Calu3 (cell line): ENCODE measurements at regions not wholly inside any gene's neighbourhood (a gene's known extent, or its start where the extent isn't known, plus 50 kb on each side); places are given as distances from the start of the nearest gene placed in this dataset.

Experiments
- BruUV-seq: library from RNA; stranded (reverse); fragments of 400-500 nt; replicated peaks from 2 replicates; lab custom pipeline; 2021; lab: Mats Ljungman, UMichigan
- CTCF ChIA-PET: fragments of 300-600 bp; sonication (Branson Sonifier 250); formaldehyde crosslinking; loops from one replicate; lab custom pipeline; 2022; ENCODE audit warnings: antibody characterized with exemption; lab: Charles Lee
- DNase-seq: peaks from one replicate; pipeline ENCODE4 v3.0.0; 2022
- H3K27ac Mint-ChIP-seq: one replicate; pipeline ENCODE4 v1.8.0; 2022; ENCODE audit warnings: mixed read lengths; ENCODE audit not compliant: unreplicated experiment
- H3K27me3 Mint-ChIP-seq: one replicate; pipeline ENCODE4 v1.8.0; 2022; ENCODE audit warnings: mixed read lengths; ENCODE audit not compliant: unreplicated experiment
- H3K36me3 Mint-ChIP-seq: one replicate; pipeline ENCODE4 v1.8.0; 2022; ENCODE audit warnings: mild to moderate bottlenecking, moderate library complexity, mixed read lengths; ENCODE audit not compliant: insufficient read depth, unreplicated experiment
- H3K4me1 Mint-ChIP-seq: one replicate; pipeline ENCODE4 v1.8.0; 2022; ENCODE audit warnings: mild to moderate bottlenecking, low read depth, mixed read lengths; ENCODE audit not compliant: unreplicated experiment
- H3K4me3 Mint-ChIP-seq: one replicate; pipeline ENCODE4 v1.8.0; 2022; ENCODE audit warnings: mild to moderate bottlenecking, low read depth, moderate library complexity, mixed read lengths; ENCODE audit not compliant: unreplicated experiment
- H3K9me3 Mint-ChIP-seq: one replicate; pipeline ENCODE4 v1.8.0; 2022; ENCODE audit warnings: low read depth, mixed read lengths; ENCODE audit not compliant: unreplicated experiment
- intact Hi-C: fragments of 100-400 bp; cut with micrococcal nuclease; formaldehyde crosslinking; loops from one replicate; pipeline ENCODE4 v1.10.0; 2022; ENCODE audit not compliant: unreplicated experiment
- TF ChIP-seq, protein P1 (sequence below): fragments of 200-600 bp; IDR thresholded peaks from one replicate; pipeline ENCODE4 v1.8.0; 2022; ENCODE audit warnings: antibody characterized with exemption; ENCODE audit not compliant: unreplicated experiment

DNA sequence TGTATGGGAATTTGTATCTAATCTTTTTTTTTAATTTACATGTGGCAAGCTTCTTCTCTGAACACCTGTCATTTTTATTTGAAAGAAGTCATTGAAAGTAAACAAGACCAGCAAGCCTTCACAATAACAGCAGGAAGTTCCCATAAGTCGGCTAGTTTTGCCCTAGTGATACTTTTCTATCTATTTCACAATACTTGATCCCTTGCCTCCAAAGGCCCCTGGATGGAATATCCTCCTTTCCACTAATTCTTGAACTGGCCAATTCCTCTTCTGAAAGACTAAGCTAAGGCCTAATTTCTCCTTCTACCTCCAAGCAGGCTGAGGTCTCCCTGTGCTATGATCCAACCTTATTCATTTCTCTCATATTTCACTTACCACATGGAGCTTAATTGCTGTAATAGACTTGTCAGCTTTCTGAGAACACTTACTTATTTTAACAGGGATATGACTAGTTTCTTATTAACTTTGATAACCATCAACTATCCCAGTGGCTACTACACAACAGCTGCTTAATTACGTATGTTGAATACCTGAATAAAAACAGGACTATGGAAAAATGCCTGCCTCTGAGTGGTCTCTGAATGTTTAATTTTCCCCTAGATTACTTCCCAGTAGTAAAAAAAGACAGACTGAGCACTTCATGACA lies 194.2 kb downstream of the MAD2L1 start:
- Mint-ChIP-seq H3K27ac (peak overlapping the region; percentile 92), H3K27me3 (no peaks in the 10 kb centered on the region), H3K4me3 (peak overlapping the region; percentile 22), H3K9me3 (peaks cover 2% of the 10 kb centered on the region), H3K36me3 (peaks cover 16% of the 10 kb centered on the region), H3K4me1 (peaks cover 23% of the 10 kb centered on the region)
- intact Hi-C loops: loop anchor here (2.0 to 5.0 kb wide), 3 partner anchors 80 to 176 kb away; no protein-coding TSS in a partner anchor
- peak; percentile 3 for DNase-seq
- no TSS peak for BruUV-seq
- CTCF ChIA-PET: interaction anchor here (0.9 kb wide), 1 partner anchor 244 kb away, joined by 3 read pairs; the partner anchor contains the start of gene PDE5A
- TF ChIP-seq, protein P1, sequence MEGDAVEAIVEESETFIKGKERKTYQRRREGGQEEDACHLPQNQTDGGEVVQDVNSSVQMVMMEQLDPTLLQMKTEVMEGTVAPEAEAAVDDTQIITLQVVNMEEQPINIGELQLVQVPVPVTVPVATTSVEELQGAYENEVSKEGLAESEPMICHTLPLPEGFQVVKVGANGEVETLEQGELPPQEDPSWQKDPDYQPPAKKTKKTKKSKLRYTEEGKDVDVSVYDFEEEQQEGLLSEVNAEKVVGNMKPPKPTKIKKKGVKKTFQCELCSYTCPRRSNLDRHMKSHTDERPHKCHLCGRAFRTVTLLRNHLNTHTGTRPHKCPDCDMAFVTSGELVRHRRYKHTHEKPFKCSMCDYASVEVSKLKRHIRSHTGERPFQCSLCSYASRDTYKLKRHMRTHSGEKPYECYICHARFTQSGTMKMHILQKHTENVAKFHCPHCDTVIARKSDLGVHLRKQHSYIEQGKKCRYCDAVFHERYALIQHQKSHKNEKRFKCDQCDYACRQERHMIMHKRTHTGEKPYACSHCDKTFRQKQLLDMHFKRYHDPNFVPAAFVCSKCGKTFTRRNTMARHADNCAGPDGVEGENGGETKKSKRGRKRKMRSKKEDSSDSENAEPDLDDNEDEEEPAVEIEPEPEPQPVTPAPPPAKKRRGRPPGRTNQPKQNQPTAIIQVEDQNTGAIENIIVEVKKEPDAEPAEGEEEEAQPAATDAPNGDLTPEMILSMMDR: no peak

DNA sequence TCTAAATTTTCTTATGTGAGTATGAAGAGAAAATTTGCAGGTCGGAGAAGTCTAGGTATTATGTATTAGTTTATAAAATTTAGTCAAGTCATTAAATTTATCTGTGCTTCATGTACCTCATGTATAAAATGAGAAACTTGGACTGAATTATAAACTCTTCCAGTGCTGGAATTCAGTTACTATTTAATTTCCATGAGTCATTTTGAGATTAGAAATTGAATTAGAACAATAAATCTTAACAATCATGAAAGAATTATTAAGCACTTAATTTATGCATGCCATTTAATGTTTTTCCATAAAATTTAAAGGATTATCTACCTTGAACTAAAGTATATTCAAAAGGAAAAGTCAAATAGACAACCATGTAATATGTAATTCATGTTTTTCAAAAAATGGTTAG lies 195.8 kb downstream of the MAD2L1 start:
- no peak overlapping the region for H3K4me3 Mint-ChIP-seq
- BruUV-seq: no TSS peak
- no peak for DNase-seq
- CTCF ChIA-PET: no interaction called here
- TF ChIP-seq, protein P1: no peak
- H3K9me3 Mint-ChIP-seq: peaks cover 3% of the 10 kb centered on the region
- H3K36me3 Mint-ChIP-seq: peaks cover 16% of the 10 kb centered on the region
- H3K27ac Mint-ChIP-seq: peak overlapping the region; percentile 91
- H3K27me3 Mint-ChIP-seq: no peaks in the 10 kb centered on the region
- peaks cover 23% of the 10 kb centered on the region for H3K4me1 Mint-ChIP-seq
- intact Hi-C loops: loop anchor here (2.0 to 5.0 kb wide), 3 partner anchors 79 to 244 kb away; no protein-coding TSS in a partner anchor

- CTCF ChIA-PET: no interaction called here
- no peak for DNase-seq
- no peaks in the 10 kb centered on the region for H3K27me3 Mint-ChIP-seq
- H3K4me3 Mint-ChIP-seq: no peak overlapping the region
- BruUV-seq: no TSS peak
- peaks cover 5% of the 10 kb centered on the region for H3K36me3 Mint-ChIP-seq
- intact Hi-C loops: no loop called here
- H3K9me3 Mint-ChIP-seq: peaks cover 3% of the 10 kb centered on the region
- H3K4me1 Mint-ChIP-seq: peaks cover 12% of the 10 kb centered on the region
- TF ChIP-seq, protein P1: no peak
- H3K27ac Mint-ChIP-seq: no peak overlapping the region
Observed at GRCh38 chr4:119865789-119866188, 200.9 kb downstream of the MAD2L1 start.

DNA sequence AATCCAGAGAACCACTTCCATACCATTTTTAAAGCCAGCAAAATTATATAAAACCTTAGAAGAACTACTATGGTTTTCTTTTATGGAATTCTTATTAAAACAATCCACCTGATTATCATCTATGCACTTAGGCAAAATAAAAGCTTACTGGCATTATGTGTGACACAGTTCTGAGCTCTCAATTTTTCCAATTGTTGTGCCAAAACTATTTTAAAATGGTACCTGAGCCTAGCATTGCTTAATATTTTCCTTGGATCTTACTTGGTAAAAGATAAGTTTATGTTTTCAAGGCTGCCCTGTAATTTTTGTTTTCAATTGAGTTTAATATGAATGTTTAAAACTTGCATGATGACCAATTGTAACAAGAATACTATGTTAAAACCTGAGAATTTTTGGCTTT lies 201.3 kb downstream of the MAD2L1 start:
- no peak overlapping the region for H3K27ac Mint-ChIP-seq
- intact Hi-C loops: no loop called here
- no peaks in the 10 kb centered on the region for H3K27me3 Mint-ChIP-seq
- no peak overlapping the region for H3K4me3 Mint-ChIP-seq
- peaks cover 5% of the 10 kb centered on the region for H3K36me3 Mint-ChIP-seq
- H3K9me3 Mint-ChIP-seq: peaks cover 3% of the 10 kb centered on the region
- CTCF ChIA-PET: no interaction called here
- DNase-seq: no peak
- H3K4me1 Mint-ChIP-seq: peaks cover 12% of the 10 kb centered on the region
- TF ChIP-seq, protein P1: no peak
- BruUV-seq: no TSS peak
